Dendritic cell treated with granulocyte-macrophage colony-stimulating factor and Interleukin-4, amounts not matched to agents 40 ng/mL and 50 ng/mL, for 4 days (primary cell): ENCODE measurements at regions not wholly inside any gene's neighbourhood (a gene's known extent, or its start where the extent isn't known, plus 50 kb on each side); places are given as distances from the start of the nearest gene placed in this dataset.

Source experiments
- H3K27ac Mint-ChIP-seq: one replicate; pipeline ENCODE4 v1.8.0; 2022; ENCODE audit warnings: mild to moderate bottlenecking, mixed read lengths
- H3K27me3 Mint-ChIP-seq: one replicate; pipeline ENCODE4 v1.8.0; 2022; ENCODE audit warnings: mild to moderate bottlenecking, mixed read lengths
- H3K36me3 Mint-ChIP-seq: one replicate; pipeline ENCODE4 v1.8.0; 2022; ENCODE audit warnings: low read depth, mixed read lengths
- H3K4me1 Mint-ChIP-seq: one replicate; pipeline ENCODE4 v1.8.0; 2022; ENCODE audit warnings: low read depth, mixed read lengths
- H3K4me3 Mint-ChIP-seq: one replicate; pipeline ENCODE4 v1.8.0; 2022; ENCODE audit warnings: mild to moderate bottlenecking, moderate library complexity, mixed read lengths
- H3K9me3 Mint-ChIP-seq: one replicate; pipeline ENCODE4 v1.8.0; 2022; ENCODE audit warnings: mixed read lengths
- intact Hi-C: fragments of 100-400 bp; cut with micrococcal nuclease; formaldehyde crosslinking; loops from one replicate; pipeline ENCODE4 v1.15.0; 2022

GRCh38 chr13:22387899-22388298 is 717.0 kb downstream of the FGF9 start:
- Mint-ChIP-seq H3K27me3 (no peaks in the 10 kb centered on the region), H3K4me1 (no peaks in the 10 kb centered on the region), H3K36me3 (no peaks in the 10 kb centered on the region), H3K27ac (no peak overlapping the region), H3K9me3 (peaks cover 48% of the 10 kb centered on the region), H3K4me3 (no peak overlapping the region)
- intact Hi-C loops = no loop called here

GRCh38 chr13:22399801-22400420 is 729.0 kb downstream of the FGF9 start:
- H3K4me1 Mint-ChIP-seq = no peaks in the 10 kb centered on the region
- no peak overlapping the region for H3K4me3 Mint-ChIP-seq

DNA sequence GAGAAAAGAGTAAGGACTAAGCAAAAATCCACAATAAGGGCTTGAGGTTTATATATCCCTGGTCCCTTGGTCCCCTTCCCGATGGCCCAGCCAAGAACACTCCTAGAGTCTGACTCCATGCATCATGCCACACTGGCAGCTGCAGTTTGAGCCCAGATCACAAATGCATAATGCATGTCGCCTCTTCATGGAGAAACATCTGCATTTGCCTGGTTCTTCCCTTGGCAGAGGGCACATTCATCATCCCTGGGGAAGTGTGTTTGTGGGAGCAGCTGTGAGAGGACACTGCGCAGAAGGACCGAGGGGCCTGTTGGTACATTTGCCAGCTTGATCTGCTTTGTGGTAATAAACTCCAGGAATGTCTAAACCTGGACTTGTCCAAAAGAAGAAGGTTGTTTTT is 731.8 kb downstream of the FGF9 start:
- Mint-ChIP-seq H3K4me1 (no peaks in the 10 kb centered on the region), H3K9me3 (peaks cover 24% of the 10 kb centered on the region), H3K4me3 (no peak overlapping the region), H3K27me3 (no peaks in the 10 kb centered on the region), H3K36me3 (no peaks in the 10 kb centered on the region), H3K27ac (no peak overlapping the region)
- intact Hi-C loops = no loop called here

More at GRCh38 chr13:22399801-22400420, 729.0 kb downstream of the FGF9 start:
- peaks cover 17% of the 10 kb centered on the region for H3K9me3 Mint-ChIP-seq
- H3K36me3 Mint-ChIP-seq = no peaks in the 10 kb centered on the region
- H3K27me3 Mint-ChIP-seq = no peaks in the 10 kb centered on the region
- intact Hi-C loops = no loop called here
- no peak overlapping the region for H3K27ac Mint-ChIP-seq

DNA sequence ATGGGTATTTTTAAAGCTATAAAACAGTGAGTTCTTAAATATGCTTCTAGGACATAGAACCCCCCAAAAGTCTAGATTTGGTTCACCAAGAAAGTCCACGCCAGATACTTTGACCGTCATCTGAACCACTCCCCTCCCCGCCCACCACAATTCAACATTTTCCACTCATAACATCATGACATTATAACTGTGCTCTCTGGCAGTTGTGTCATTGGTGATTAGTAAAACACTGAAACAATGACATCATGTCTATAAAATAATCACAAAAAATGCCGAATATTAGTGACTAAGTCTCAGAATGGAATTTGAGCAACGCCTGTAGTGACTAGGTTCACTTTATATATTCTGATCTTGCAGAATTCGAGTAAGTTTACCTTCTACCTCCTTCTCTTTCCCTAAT is 732.3 kb downstream of the FGF9 start:
- Mint-ChIP-seq H3K4me3 (no peak overlapping the region), H3K4me1 (no peaks in the 10 kb centered on the region), H3K27ac (no peak overlapping the region), H3K9me3 (peaks cover 28% of the 10 kb centered on the region), H3K36me3 (no peaks in the 10 kb centered on the region), H3K27me3 (no peaks in the 10 kb centered on the region)
- intact Hi-C loops = no loop called here

GRCh38 chr13:22405891-22406290 is 735.0 kb downstream of the FGF9 start:
- peaks cover 32% of the 10 kb centered on the region for H3K9me3 Mint-ChIP-seq
- no peak overlapping the region for H3K4me3 Mint-ChIP-seq
- H3K36me3 Mint-ChIP-seq = no peaks in the 10 kb centered on the region
- H3K27me3 Mint-ChIP-seq = no peaks in the 10 kb centered on the region
- intact Hi-C loops = no loop called here
- H3K4me1 Mint-ChIP-seq = no peaks in the 10 kb centered on the region
- H3K27ac Mint-ChIP-seq = no peak overlapping the region

DNA sequence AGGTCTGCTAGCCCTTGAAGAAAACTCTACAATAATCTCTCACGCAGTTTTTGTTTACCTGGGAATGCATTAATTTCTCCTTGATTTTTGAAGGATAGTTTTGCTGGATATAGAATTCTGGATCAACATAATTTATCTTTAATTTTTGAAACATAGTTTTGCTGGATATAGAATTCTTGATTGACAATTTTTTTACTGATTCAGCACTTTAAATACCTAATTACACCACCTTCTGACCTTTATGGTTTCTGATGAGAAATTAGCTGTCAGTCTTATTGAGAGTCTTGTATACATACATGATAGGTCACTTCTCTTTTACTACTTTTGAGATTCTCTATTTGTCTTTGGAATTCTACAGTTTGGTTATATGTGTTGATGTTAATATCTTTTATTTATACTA is 741.6 kb downstream of the FGF9 start:
- Mint-ChIP-seq H3K36me3 (no peaks in the 10 kb centered on the region), H3K9me3 (peaks cover 62% of the 10 kb centered on the region), H3K4me3 (no peak overlapping the region), H3K27me3 (no peaks in the 10 kb centered on the region), H3K4me1 (no peaks in the 10 kb centered on the region), H3K27ac (no peak overlapping the region)
- intact Hi-C loops = no loop called here

- no peaks in the 10 kb centered on the region for H3K36me3 Mint-ChIP-seq
- peaks cover 45% of the 10 kb centered on the region for H3K9me3 Mint-ChIP-seq
- no peak overlapping the region for H3K27ac Mint-ChIP-seq
- intact Hi-C loops = no loop called here
- H3K4me1 Mint-ChIP-seq = no peaks in the 10 kb centered on the region
- H3K4me3 Mint-ChIP-seq = no peak overlapping the region
- no peaks in the 10 kb centered on the region for H3K27me3 Mint-ChIP-seq
Observed at GRCh38 chr13:22422023-22422422, 751.1 kb downstream of the FGF9 start.

DNA sequence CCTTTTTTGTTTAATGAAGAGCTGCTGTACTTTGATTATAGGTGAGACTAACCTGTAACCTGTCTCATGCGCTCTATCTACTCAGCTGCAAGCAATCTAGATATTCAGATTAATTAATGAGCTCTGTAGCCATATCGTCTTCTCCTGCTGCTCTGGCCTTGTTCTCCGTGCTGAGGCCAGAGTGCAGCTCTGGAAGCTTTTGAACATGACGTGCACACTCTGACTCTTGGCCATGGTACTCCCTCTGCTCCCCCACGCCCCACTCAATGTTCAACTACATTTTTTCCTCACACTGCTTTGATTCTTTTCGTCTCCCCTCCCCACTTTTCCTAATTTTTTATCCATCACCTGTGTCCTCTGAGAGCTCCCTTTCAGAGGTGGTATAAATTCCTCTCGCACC is 751.8 kb downstream of the FGF9 start:
- H3K9me3 Mint-ChIP-seq = peaks cover 52% of the 10 kb centered on the region
- H3K36me3 Mint-ChIP-seq = no peaks in the 10 kb centered on the region
- no peak overlapping the region for H3K4me3 Mint-ChIP-seq
- intact Hi-C loops = no loop called here
- H3K27me3 Mint-ChIP-seq = no peaks in the 10 kb centered on the region
- no peak overlapping the region for H3K27ac Mint-ChIP-seq
- no peaks in the 10 kb centered on the region for H3K4me1 Mint-ChIP-seq

GRCh38 chr13:22423261-22423660 is 752.4 kb downstream of the FGF9 start:
- peaks cover 54% of the 10 kb centered on the region for H3K9me3 Mint-ChIP-seq
- no peaks in the 10 kb centered on the region for H3K36me3 Mint-ChIP-seq
- H3K4me1 Mint-ChIP-seq = no peaks in the 10 kb centered on the region
- no peak overlapping the region for H3K27ac Mint-ChIP-seq
- no peak overlapping the region for H3K4me3 Mint-ChIP-seq
- intact Hi-C loops = no loop called here
- H3K27me3 Mint-ChIP-seq = no peaks in the 10 kb centered on the region

- no peak overlapping the region for H3K4me3 Mint-ChIP-seq
- H3K4me1 Mint-ChIP-seq = no peaks in the 10 kb centered on the region
- peaks cover 44% of the 10 kb centered on the region for H3K9me3 Mint-ChIP-seq
- intact Hi-C loops = no loop called here
- H3K27me3 Mint-ChIP-seq = no peaks in the 10 kb centered on the region
- no peak overlapping the region for H3K27ac Mint-ChIP-seq
- H3K36me3 Mint-ChIP-seq = no peaks in the 10 kb centered on the region
Observed at GRCh38 chr13:22425087-22425486, 754.2 kb downstream of the FGF9 start.

GRCh38 chr13:22427066-22427465 is 753.7 kb upstream of the SGCG start:
- Mint-ChIP-seq H3K4me1 (no peaks in the 10 kb centered on the region), H3K36me3 (no peaks in the 10 kb centered on the region), H3K9me3 (peaks cover 43% of the 10 kb centered on the region), H3K27me3 (no peaks in the 10 kb centered on the region), H3K4me3 (no peak overlapping the region), H3K27ac (no peak overlapping the region)
- intact Hi-C loops = no loop called here

DNA sequence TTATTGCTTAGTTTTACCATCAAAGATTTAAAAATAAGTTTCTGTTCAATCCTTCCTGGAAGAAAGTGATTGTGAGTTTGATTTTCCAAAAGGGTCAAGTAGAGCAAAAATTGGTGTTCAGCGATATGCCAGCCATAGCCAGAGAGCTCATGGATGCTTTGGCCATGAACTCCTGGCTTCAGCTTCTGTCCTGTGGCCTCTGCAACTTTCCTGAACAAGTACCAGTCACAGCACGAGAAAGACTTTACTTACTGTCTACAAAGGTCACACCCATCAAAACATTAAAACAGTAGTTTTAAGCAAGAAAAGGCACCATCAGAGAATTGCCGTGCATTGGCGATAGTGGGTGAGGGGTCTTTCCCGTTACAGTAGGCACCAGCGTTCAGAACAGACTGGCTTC is 753.0 kb upstream of the SGCG start:
- Mint-ChIP-seq H3K27ac (no peak overlapping the region), H3K9me3 (peaks cover 39% of the 10 kb centered on the region), H3K36me3 (no peaks in the 10 kb centered on the region), H3K27me3 (no peaks in the 10 kb centered on the region), H3K4me1 (no peaks in the 10 kb centered on the region), H3K4me3 (no peak overlapping the region)
- intact Hi-C loops = no loop called here

DNA sequence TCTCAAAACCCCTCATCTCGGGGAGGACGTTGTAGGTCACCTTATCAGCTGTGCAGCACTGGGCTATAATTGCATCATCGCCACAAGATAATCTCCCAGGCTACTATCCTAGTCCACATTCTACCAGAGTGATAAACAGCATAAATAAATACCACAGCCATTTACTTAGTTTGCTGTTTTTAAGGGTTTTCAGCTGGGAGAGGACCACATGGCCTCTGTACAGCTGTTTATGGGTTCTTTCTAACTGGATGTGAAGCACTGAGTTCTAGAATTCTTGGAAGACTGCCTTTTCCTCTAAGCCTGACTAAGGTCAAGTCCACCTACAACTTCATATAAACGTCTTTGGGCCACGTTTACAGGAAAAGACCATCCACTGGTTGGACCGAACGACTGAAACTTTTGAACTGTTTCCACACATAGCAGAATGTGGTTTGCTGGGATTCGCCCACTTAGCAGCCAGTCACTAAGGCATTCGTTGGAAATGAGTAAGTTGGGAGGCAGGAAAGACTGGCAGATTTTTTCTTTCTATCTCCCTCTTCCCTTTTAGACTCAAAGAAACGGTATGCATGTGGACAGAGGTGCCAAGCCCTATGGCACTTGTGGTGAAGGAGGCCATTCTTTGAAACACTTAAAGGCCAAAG is 752.5 kb upstream of the SGCG start:
- Mint-ChIP-seq H3K36me3 (no peaks in the 10 kb centered on the region), H3K4me1 (no peaks in the 10 kb centered on the region), H3K27ac (no peak overlapping the region), H3K27me3 (no peaks in the 10 kb centered on the region), H3K4me3 (no peak overlapping the region), H3K9me3 (peaks cover 37% of the 10 kb centered on the region)
- intact Hi-C loops = no loop called here

DNA sequence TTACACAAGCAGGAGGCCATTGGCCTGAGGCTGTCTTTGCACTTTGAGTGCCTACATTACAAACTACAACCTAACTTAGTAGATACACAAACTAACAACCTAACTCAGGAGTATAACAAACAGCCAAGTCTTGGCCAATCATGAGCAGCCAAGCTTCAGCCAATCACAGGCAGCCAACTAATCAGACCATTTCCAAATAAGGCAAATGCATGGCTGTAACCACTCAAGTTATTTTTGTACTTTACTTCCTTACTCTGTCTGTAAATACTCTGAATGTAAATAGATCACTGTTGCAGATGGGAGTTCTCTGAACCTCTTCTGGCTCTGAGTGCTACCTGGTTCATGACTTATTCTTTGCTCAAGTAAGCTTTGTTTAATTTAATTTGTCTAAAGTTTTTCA is 748.1 kb upstream of the SGCG start:
- Mint-ChIP-seq H3K9me3 (peaks cover 18% of the 10 kb centered on the region), H3K4me1 (no peaks in the 10 kb centered on the region), H3K27me3 (no peaks in the 10 kb centered on the region), H3K4me3 (no peak overlapping the region), H3K36me3 (no peaks in the 10 kb centered on the region), H3K27ac (no peak overlapping the region)
- intact Hi-C loops = no loop called here
